K562 (cell line): ENCODE measurements at regions not wholly inside any gene's neighbourhood (a gene's known extent, or its start where the extent isn't known, plus 50 kb on each side); places are given as distances from the start of the nearest gene placed in this dataset.

Experiments
- CSDE1 ChIP-seq, 2 experiments: fragments of 450-650 bp; IDR thresholded peaks; 2 replicates each; pipeline ENCODE4 v1.6.1; 2016; ENCODE audit warnings: mild to moderate bottlenecking in 1 of 2
- CTCF ChIP-seq, 3 experiments: IDR thresholded peaks in 2 of 3; conservative IDR thresholded peaks in 1 of 3; 2 replicates each; pipeline ENCODE4 v1.5.1; 2011 to 2012; ENCODE audit warnings: low read length in 3 of 3, mild to moderate bottlenecking in 3 of 3, control low read depth in 2 of 3, improper control_type of control experiment in 1 of 3, inconsistent platforms in 1 of 3, low read depth in 1 of 3, mixed read lengths in 1 of 3, moderate library complexity in 1 of 3; ENCODE audit not compliant: insufficient read depth in 2 of 3
- FOXP1 ChIP-seq: sonication (generic); formaldehyde crosslinking; IDR thresholded peaks from 2 replicates; pipeline ENCODE4 v1.8.0; 2022; ENCODE audit warnings: mild to moderate bottlenecking, missing genetic modification reagents
- TBL1XR1 ChIP-seq, 2 experiments: IDR thresholded peaks; 2 replicates each; pipeline ENCODE4 v1.6.1; 2012; ENCODE audit warnings: improper control_type of control experiment in 2 of 2, low read length in 2 of 2, mild to moderate bottlenecking in 1 of 2
- TSC22D4 ChIP-seq: fragments of 450-650 bp; IDR thresholded peaks from 2 replicates; pipeline ENCODE4 v1.6.1; 2016; ENCODE audit warnings: missing genetic modification characterization, missing biosample characterization, control low read depth
- ZBTB9 ChIP-seq: fragments of 450-650 bp; formaldehyde crosslinking; IDR thresholded peaks from 2 replicates; pipeline ENCODE4 v1.4.0; 2020; ENCODE audit warnings: mild to moderate bottlenecking, moderate library complexity

GRCh38 chr18:43710135-43710534 is 432.8 kb upstream of the SYT4 start:
- TF ChIP-seq CSDE1 (IDR thresholded peaks at IDR 0.05) (no peak), TBL1XR1 (IDR thresholded peaks at IDR 0.05; ENCODE audit: low read length in 2 of 2) (no peak), FOXP1 (CRISPR knock-in tag) (no peak), ZBTB9 (CRISPR knock-in tag) (no peak), CTCF (IDR thresholded peaks at IDR 0.05 in 2 of 3, conservative IDR thresholded peaks at IDR 0.05 in 1 of 3; ENCODE audit: insufficient read depth in 2 of 3, low read depth in 1 of 3, low read length in 3 of 3) (no peak), TSC22D4 (tag) (no peak)
